ENCODE measurements at regions not wholly inside any gene's neighbourhood (a gene's known extent, or its start where the extent isn't known, plus 50 kb on each side); places are given as distances from the start of the nearest gene placed in this dataset.

DNA sequence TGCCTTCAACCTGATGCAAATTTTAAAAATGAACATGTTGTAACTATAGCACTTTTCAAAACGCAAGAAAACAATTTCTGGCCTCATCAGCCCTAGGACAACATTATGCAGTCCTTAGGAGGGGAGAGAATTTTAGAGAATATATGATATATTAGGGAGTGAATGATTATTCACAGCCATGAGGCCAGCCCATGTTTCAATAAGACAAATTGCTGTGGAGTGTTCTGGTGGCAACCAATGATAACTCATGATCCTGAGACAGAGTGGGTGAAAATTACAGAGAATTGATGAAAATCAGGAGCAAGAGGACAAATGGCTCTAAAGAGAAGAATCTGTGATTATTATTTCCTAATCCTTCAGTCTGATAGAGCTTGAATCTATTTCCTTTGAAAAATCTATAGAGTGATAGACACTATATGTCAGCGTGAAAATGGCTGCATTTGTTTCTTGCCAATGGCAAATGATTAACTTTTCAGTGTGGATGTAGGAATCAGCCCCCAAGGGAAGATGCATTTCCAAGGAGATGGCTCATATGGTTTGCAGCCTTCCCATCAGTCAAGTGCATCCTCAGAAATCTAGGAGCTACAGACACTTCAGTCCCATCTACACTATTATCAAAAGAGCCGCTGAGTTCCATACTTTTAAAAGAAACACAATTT is 761.0 kb upstream of the ARRDC4 start:
- no peaks in the 10 kb centered on the region for H3K27me3 ChIP-seq (ENCODE audit: insufficient read depth, low read length)
- H3K27ac ChIP-seq (ENCODE audit: low read length): no peak overlapping the region
- H3K36me3 ChIP-seq (ENCODE audit: insufficient read depth, low read depth, low read length): no peaks in the 10 kb centered on the region
- no peaks in the 10 kb centered on the region for H3K9me3 ChIP-seq (ENCODE audit: insufficient read depth, low read depth, low read length)
- no peak overlapping the region for H3K4me3 ChIP-seq (ENCODE audit: low read length)
- no peak overlapping the region for H3K9ac ChIP-seq (ENCODE audit: low read depth, low read length)
- H3K4me1 ChIP-seq (ENCODE audit: insufficient read depth, low read length): peaks cover 14% of the 10 kb centered on the region; the same call in 1 of the 2 replicates

DNA sequence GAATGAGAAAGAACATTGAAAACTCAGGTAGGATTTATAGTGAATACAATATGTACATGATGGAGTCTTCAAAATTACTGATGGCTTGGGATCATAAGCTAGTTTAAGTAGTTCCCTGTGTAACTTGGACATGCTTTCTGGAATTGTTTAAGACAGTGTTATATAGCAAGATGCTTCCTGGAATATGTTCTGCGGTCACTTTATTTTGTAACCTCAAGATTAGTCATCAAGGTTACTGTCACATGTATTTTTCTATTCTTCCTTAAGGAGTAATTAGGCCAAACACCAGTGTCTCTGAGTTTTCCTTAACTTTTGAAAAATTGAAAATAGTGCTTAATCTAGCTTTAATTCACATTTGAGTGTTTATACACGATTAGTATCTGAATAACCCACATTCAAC is 760.3 kb upstream of the ARRDC4 start:
- H3K9ac ChIP-seq (ENCODE audit: low read depth, low read length): no peak overlapping the region
- no peaks in the 10 kb centered on the region for H3K9me3 ChIP-seq (ENCODE audit: insufficient read depth, low read depth, low read length)

DNA sequence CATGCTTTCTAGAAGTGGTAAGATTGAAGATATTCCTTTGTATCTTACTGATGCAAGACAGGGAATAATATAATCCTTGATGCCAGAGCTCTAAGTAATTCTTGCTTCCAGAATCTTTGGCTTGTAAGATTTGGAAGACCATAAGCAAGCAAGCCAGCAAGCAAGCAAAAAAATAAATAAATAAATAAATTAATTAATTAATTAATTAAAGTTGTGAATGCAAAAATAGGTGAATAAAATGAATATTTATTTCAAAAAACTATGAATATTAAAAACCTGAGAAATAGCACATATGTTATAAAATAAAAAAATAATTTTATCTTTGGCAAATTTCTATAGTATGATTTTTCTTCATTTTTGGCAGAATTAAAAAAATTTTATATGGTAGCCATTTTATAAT is 750.2 kb upstream of the ARRDC4 start:
- Histone ChIP-seq H3K36me3 (ENCODE audit: insufficient read depth, low read depth, low read length) (no peaks in the 10 kb centered on the region), H3K27me3 (ENCODE audit: insufficient read depth, low read length) (no peaks in the 10 kb centered on the region), H3K4me3 (ENCODE audit: low read length) (no peak overlapping the region), H3K4me1 (ENCODE audit: insufficient read depth, low read length) (no peaks in the 10 kb centered on the region), H3K9me3 (ENCODE audit: insufficient read depth, low read depth, low read length) (no peaks in the 10 kb centered on the region), H3K9ac (ENCODE audit: low read depth, low read length) (no peak overlapping the region), H3K27ac (ENCODE audit: low read length) (no peak overlapping the region)

More for the DNA sequence above, 760.3 kb upstream of the ARRDC4 start:
- Histone ChIP-seq H3K4me1 (ENCODE audit: insufficient read depth, low read length) (peaks cover 14% of the 10 kb centered on the region; the same call in 1 of the 2 replicates), H3K27me3 (ENCODE audit: insufficient read depth, low read length) (no peaks in the 10 kb centered on the region), H3K27ac (ENCODE audit: low read length) (no peak overlapping the region), H3K36me3 (ENCODE audit: insufficient read depth, low read depth, low read length) (no peaks in the 10 kb centered on the region), H3K4me3 (ENCODE audit: low read length) (no peak overlapping the region)

DNA sequence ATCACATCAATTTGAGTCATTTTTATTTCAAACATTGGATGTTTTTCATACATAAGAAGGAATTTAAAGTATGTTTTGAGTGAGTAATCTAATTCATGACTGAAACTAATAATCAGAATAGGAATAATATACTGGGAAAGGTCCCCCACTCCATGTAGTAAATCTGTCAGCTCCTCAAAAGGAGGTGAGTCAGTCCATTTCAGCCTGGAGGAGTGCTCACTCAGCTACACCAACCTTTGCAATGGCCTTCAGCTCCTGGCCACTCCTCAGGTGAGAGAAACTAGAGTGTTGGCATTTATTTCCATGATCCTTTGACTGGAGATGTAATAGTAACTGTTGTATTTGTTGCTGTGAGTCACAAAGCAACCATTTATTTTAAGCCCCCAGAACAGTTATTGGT is 744.9 kb upstream of the ARRDC4 start:
- no peak overlapping the region for H3K9ac ChIP-seq (ENCODE audit: low read depth, low read length)
- no peak overlapping the region for H3K27ac ChIP-seq (ENCODE audit: low read length)

DNA sequence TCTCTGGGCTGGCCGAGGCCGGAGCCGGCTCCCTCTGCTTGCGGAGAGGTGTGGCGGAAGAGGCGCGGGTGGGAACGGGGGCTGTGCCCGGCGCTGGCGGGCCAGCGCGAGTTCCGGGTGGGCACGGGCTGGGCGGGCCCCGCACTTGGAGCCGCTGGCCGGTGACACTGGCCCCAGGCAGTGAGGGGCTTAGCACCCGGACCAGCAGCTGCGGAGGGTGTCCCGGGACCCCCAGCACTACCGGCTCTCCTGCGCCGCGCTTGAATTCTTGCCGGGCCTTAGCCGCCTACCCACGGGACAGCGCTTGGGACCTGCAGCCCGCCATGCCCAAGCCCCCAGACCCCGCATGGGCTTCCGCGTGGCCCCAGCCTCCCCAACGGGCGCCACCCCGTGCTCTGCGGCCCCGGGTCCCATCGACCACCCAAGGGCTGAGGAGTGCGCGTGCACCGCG is 736.3 kb upstream of the ARRDC4 start:
- no peaks in the 10 kb centered on the region for H3K36me3 ChIP-seq (ENCODE audit: insufficient read depth, low read depth, low read length)
- no peak overlapping the region for H3K9ac ChIP-seq (ENCODE audit: low read depth, low read length)
- H3K27me3 ChIP-seq (ENCODE audit: insufficient read depth, low read length): no peaks in the 10 kb centered on the region
- peaks cover 5% of the 10 kb centered on the region for H3K9me3 ChIP-seq (ENCODE audit: insufficient read depth, low read depth, low read length)
- H3K4me1 ChIP-seq (ENCODE audit: insufficient read depth, low read length): no peaks in the 10 kb centered on the region
- H3K27ac ChIP-seq (ENCODE audit: low read length): no peak overlapping the region
- no peak overlapping the region for H3K4me3 ChIP-seq (ENCODE audit: low read length)

More for the DNA sequence above, 744.9 kb upstream of the ARRDC4 start:
- Histone ChIP-seq H3K4me1 (ENCODE audit: insufficient read depth, low read length) (no peaks in the 10 kb centered on the region), H3K4me3 (ENCODE audit: low read length) (no peak overlapping the region), H3K36me3 (ENCODE audit: insufficient read depth, low read depth, low read length) (no peaks in the 10 kb centered on the region), H3K27me3 (ENCODE audit: insufficient read depth, low read length) (no peaks in the 10 kb centered on the region), H3K9me3 (ENCODE audit: insufficient read depth, low read depth, low read length) (no peaks in the 10 kb centered on the region)

DNA sequence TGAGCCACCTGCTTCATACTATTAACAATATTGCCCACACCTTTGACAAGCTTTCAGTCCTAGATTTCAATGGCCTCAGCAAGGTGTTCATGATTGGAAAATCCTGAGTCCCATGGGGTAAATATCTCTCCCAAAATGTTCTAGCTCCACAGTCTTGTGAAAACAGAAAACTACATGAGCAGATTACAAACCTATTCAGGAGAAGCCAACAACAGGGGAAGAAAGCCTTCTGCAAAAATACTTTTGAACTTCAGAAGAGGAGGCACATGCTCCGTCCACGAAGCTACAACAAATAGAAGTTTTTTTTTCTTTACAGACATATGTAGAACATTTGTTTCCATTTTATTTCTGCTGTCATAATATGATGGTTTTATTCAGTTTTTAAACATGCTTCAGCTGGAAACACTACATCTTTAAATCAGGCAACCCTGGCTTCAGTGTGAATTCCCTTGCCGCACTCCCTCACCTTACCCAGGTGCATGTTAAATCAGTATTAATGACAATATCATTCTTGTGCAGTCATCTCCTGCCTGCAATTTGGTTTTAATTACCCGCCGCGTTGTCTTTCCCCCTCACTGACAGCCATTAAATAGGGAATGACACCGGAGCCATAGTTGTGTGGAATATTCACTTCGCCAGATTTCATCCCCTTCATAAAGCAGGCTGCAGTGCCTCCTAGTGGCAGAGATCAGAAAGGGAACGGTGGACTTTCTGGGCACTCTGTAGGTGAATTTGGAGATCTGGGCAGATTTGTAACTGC is 725.5 kb upstream of the ARRDC4 start:
- Histone ChIP-seq H3K4me1 (ENCODE audit: insufficient read depth, low read length) (no peaks in the 10 kb centered on the region), H3K27me3 (ENCODE audit: insufficient read depth, low read length) (no peaks in the 10 kb centered on the region), H3K4me3 (ENCODE audit: low read length) (no peak overlapping the region), H3K9me3 (ENCODE audit: insufficient read depth, low read depth, low read length) (no peaks in the 10 kb centered on the region), H3K27ac (ENCODE audit: low read length) (no peak overlapping the region), H3K9ac (ENCODE audit: low read depth, low read length) (no peak overlapping the region), H3K36me3 (ENCODE audit: insufficient read depth, low read depth, low read length) (no peaks in the 10 kb centered on the region)

DNA sequence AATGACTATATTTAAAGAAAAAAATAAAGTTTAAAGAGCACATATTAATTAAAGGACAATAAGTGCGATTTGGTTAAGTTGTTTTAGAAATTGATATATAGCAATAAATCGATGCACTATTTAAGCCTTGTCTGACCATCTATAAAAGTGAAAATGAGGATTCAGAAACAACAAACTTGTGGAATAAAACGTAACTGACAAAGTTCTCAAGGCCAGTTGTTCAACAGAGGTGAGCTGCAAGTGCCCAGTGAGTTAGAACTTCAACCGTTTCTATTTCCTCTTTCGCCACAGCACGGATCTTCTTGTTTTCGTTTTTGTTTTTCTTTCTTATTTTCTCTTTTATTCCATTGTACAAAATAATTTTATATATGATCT is 724.9 kb upstream of the ARRDC4 start:
- H3K27ac ChIP-seq (ENCODE audit: low read length): no peak overlapping the region
- no peaks in the 10 kb centered on the region for H3K4me1 ChIP-seq (ENCODE audit: insufficient read depth, low read length)
- H3K27me3 ChIP-seq (ENCODE audit: insufficient read depth, low read length): no peaks in the 10 kb centered on the region
- H3K9ac ChIP-seq (ENCODE audit: low read depth, low read length): no peak overlapping the region
- H3K9me3 ChIP-seq (ENCODE audit: insufficient read depth, low read depth, low read length): no peaks in the 10 kb centered on the region
- H3K4me3 ChIP-seq (ENCODE audit: low read length): no peak overlapping the region
- H3K36me3 ChIP-seq (ENCODE audit: insufficient read depth, low read depth, low read length): no peaks in the 10 kb centered on the region

DNA sequence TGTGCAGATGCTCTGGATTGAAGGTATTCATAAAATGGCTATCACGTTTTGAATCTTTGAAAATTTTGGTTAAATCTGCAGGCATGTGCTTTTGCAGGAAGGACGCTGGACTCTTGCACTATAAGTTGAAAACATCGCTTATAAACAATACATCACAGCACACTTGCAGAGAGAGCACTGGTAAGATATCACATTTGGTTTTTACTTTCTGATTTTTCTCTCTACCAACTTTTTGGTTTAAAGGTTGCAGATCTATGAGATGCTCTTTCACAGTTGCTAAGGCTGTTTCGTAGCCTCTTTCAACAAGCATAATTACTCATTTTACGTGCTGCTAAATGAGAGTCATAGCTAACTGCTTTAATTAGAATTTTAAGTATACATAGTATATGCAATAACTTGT is 724.4 kb upstream of the ARRDC4 start:
- no peak overlapping the region for H3K4me3 ChIP-seq (ENCODE audit: low read length)
- no peaks in the 10 kb centered on the region for H3K36me3 ChIP-seq (ENCODE audit: insufficient read depth, low read depth, low read length)
- no peak overlapping the region for H3K27ac ChIP-seq (ENCODE audit: low read length)
- H3K9ac ChIP-seq (ENCODE audit: low read depth, low read length): no peak overlapping the region
- no peaks in the 10 kb centered on the region for H3K27me3 ChIP-seq (ENCODE audit: insufficient read depth, low read length)
- no peaks in the 10 kb centered on the region for H3K4me1 ChIP-seq (ENCODE audit: insufficient read depth, low read length)
- no peaks in the 10 kb centered on the region for H3K9me3 ChIP-seq (ENCODE audit: insufficient read depth, low read depth, low read length)

DNA sequence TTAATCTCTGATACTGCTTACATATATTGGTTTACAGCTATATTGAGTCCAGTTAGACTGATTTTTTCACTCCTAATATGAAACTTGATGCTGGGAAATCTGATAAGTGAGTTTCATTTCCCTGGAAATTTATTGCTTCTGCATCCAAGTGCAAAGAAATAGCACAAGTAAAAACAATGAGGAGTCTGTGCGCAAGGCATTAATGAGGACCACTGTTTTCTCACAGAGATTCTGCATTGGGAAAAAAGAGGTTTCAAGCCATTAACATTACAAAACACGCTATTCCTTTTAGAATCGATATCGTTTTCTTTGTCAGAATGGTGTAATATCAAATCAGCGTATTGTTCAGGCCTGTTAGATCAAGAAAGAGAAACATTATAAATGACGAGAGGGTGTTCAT is 723.3 kb upstream of the ARRDC4 start:
- Histone ChIP-seq H3K9me3 (ENCODE audit: insufficient read depth, low read depth, low read length) (no peaks in the 10 kb centered on the region), H3K4me1 (ENCODE audit: insufficient read depth, low read length) (no peaks in the 10 kb centered on the region), H3K36me3 (ENCODE audit: insufficient read depth, low read depth, low read length) (no peaks in the 10 kb centered on the region), H3K27ac (ENCODE audit: low read length) (no peak overlapping the region), H3K4me3 (ENCODE audit: low read length) (no peak overlapping the region), H3K9ac (ENCODE audit: low read depth, low read length) (no peak overlapping the region), H3K27me3 (ENCODE audit: insufficient read depth, low read length) (no peaks in the 10 kb centered on the region)

DNA sequence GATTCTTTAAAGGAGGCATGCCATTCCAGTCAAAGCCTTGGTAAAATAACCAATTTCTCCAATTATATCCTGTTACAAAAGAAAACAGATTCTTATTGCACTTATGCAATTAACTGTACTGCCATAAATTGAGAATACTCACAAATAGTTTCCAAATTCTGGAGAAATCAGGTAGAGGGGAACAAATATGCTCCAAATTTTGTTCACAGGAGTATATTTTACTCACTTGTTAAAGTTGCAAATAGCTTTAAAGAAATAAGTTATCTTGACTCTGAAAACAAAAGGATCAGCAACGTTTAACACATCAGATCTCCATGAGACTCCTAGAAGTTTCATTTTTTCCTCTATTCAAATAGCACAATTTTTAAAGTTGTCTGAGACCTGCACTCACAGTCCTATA is 712.1 kb upstream of the ARRDC4 start:
- Histone ChIP-seq H3K27ac (ENCODE audit: low read length) (no peak overlapping the region), H3K27me3 (ENCODE audit: insufficient read depth, low read length) (no peaks in the 10 kb centered on the region), H3K4me1 (ENCODE audit: insufficient read depth, low read length) (no peaks in the 10 kb centered on the region), H3K9me3 (ENCODE audit: insufficient read depth, low read depth, low read length) (peaks cover 11% of the 10 kb centered on the region), H3K9ac (ENCODE audit: low read depth, low read length) (no peak overlapping the region), H3K36me3 (ENCODE audit: insufficient read depth, low read depth, low read length) (no peaks in the 10 kb centered on the region), H3K4me3 (ENCODE audit: low read length) (no peak overlapping the region)

DNA sequence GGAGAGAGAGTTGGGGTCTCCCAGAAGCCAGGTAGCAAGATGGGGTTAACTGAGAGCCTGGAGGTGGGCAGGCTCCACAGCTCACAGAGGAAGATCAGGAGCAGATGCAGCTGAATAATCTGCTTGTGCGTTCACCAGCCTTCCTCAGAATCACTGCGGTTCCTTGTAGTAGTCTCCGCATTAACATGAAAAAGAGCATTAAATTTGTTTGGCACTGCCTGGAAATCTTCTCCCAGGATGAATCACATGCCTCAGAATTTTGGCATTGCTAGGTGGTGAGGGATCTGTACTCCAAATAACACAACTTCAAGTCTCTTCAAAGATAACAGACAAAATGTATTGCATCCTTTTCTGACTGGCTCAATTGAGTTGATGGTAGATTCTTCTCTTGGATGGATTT is 700.6 kb upstream of the ARRDC4 start:
- no peak overlapping the region for H3K9ac ChIP-seq (ENCODE audit: low read depth, low read length)
- no peaks in the 10 kb centered on the region for H3K36me3 ChIP-seq (ENCODE audit: insufficient read depth, low read depth, low read length)
- H3K27me3 ChIP-seq (ENCODE audit: insufficient read depth, low read length): no peaks in the 10 kb centered on the region
- peaks cover 7% of the 10 kb centered on the region; the same call in 1 of the 2 replicates for H3K4me1 ChIP-seq (ENCODE audit: insufficient read depth, low read length)
- H3K9me3 ChIP-seq (ENCODE audit: insufficient read depth, low read depth, low read length): no peaks in the 10 kb centered on the region
- H3K27ac ChIP-seq (ENCODE audit: low read length): no peak overlapping the region
- no peak overlapping the region for H3K4me3 ChIP-seq (ENCODE audit: low read length)

DNA sequence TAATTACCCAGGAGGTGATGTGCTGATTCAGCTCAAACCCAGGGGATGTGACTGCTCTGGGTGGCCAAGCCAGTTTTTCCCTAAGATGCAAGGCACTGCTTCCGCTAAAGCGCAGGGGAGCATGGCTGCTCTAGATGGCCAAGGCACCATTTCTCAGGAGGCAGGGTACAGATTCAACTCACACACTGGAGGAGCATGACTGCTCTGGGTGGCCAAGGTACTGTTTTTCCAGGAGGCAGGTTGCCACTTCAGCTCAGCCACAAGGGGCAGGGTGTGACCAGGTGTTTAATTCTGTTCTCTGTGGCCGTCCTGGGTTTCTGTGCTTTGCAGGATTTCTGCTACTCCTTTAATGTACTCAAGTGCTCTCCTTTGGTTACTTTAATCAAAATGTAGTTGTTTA is 659.3 kb upstream of the ARRDC4 start:
- Histone ChIP-seq H3K27ac (ENCODE audit: low read length) (no peak overlapping the region), H3K9ac (ENCODE audit: low read depth, low read length) (no peak overlapping the region), H3K9me3 (ENCODE audit: insufficient read depth, low read depth, low read length) (no peaks in the 10 kb centered on the region)

More for the DNA sequence above, 659.3 kb upstream of the ARRDC4 start:
- H3K36me3 ChIP-seq (ENCODE audit: insufficient read depth, low read depth, low read length): no peaks in the 10 kb centered on the region
- H3K27me3 ChIP-seq (ENCODE audit: insufficient read depth, low read length): no peaks in the 10 kb centered on the region
- H3K4me3 ChIP-seq (ENCODE audit: low read length): no peak overlapping the region
- no peaks in the 10 kb centered on the region for H3K4me1 ChIP-seq (ENCODE audit: insufficient read depth, low read length)

All from iPS-20b (cell line).